KMS-11 (cell line): ENCODE measurements at regions not wholly inside any gene's neighbourhood (a gene's known extent, or its start where the extent isn't known, plus 50 kb on each side); places are given as distances from the start of the nearest gene placed in this dataset.
A peak's percentile ranks its signal among the peaks of the same experiment; 100 is the strongest.

Experiments used
- H2AFZ ChIP-seq: fragments of 200-600 bp; sonication (generic); 2 replicates; pipeline ENCODE4 v1.6.1; 2016; ENCODE audit warnings: antibody characterized with exemption, mixed run types, low read depth
- H3K27ac ChIP-seq: fragments of 200-600 bp; sonication (generic); 2 replicates; pipeline ENCODE4 v1.6.1; 2016; ENCODE audit warnings: mild to moderate bottlenecking, mixed run types
- H3K27me3 ChIP-seq: fragments of 200-600 bp; sonication (generic); 2 replicates; pipeline ENCODE4 v1.6.1; 2017; ENCODE audit warnings: mild to moderate bottlenecking, low read depth, mixed run types, moderate library complexity; ENCODE audit not compliant: insufficient read depth
- H3K36me3 ChIP-seq: fragments of 200-600 bp; sonication (generic); 2 replicates; pipeline ENCODE4 v1.6.1; 2017; ENCODE audit warnings: mild to moderate bottlenecking, mixed run types; ENCODE audit not compliant: insufficient read depth
- H3K4me1 ChIP-seq: fragments of 200-600 bp; sonication (generic); 2 replicates; pipeline ENCODE4 v1.6.1; 2016; ENCODE audit warnings: mild to moderate bottlenecking, low read depth, mixed run types; ENCODE audit not compliant: poor library complexity, severe bottlenecking
- H3K4me2 ChIP-seq: fragments of 200-600 bp; sonication (generic); 2 replicates; pipeline ENCODE4 v1.7.0; 2016; ENCODE audit warnings: mild to moderate bottlenecking, mixed run types
- H3K4me3 ChIP-seq: fragments of 200-600 bp; sonication (generic); IDR thresholded peaks from 2 replicates; pipeline ENCODE4 v1.6.1; 2017; ENCODE audit warnings: low read depth, low read length, mixed read lengths; ENCODE audit not compliant: insufficient read depth
- H3K79me2 ChIP-seq: fragments of 200-600 bp; sonication (generic); 2 replicates; pipeline ENCODE4 v1.6.1; 2016; ENCODE audit warnings: low read depth, mixed run types; ENCODE audit not compliant: insufficient read depth
- H3K9ac ChIP-seq: fragments of 200-600 bp; sonication (generic); 2 replicates; pipeline ENCODE4 v1.6.1; 2016; ENCODE audit warnings: mild to moderate bottlenecking, mixed run types
- H4K20me1 ChIP-seq: fragments of 200-600 bp; sonication (generic); 2 replicates; pipeline ENCODE4 v1.6.1; 2016; ENCODE audit warnings: mild to moderate bottlenecking, mixed run types; ENCODE audit not compliant: insufficient read depth
- CTCF ChIP-seq: fragments of 200-600 bp; sonication (generic); conservative IDR thresholded peaks from 2 replicates; pipeline ENCODE4 v1.6.1; 2017; ENCODE audit warnings: low read depth, mild to moderate bottlenecking, antibody characterized with exemption, low read length, moderate library complexity, mixed read lengths

GRCh38 chr2:217223222-217223930 is 363.5 kb upstream of the TNP1 start:
- Histone ChIP-seq H3K4me2 (peak overlapping the region; percentile 26; the same call in 1 of the 2 replicates), H3K79me2 (no peaks in the 10 kb centered on the region), H3K9ac (no peak overlapping the region), H3K36me3 (no peaks in the 10 kb centered on the region), H3K27ac (no peak overlapping the region), H3K27me3 (no peaks in the 10 kb centered on the region), H2AFZ (no peak overlapping the region), H3K4me1 (peaks cover 25% of the 10 kb centered on the region), H3K4me3 (no peak overlapping the region), H4K20me1 (no peaks in the 10 kb centered on the region)
- TF ChIP-seq CTCF: no peak

- no peaks in the 10 kb centered on the region for H3K27me3 ChIP-seq
- peaks cover 33% of the 10 kb centered on the region for H3K4me1 ChIP-seq
- no peak overlapping the region for H3K9ac ChIP-seq
- no peaks in the 10 kb centered on the region for H3K36me3 ChIP-seq
- no peak overlapping the region for H2AFZ ChIP-seq
- no peak overlapping the region for H3K4me3 ChIP-seq
- peak overlapping the region; percentile 26; the same call in 1 of the 2 replicates for H3K4me2 ChIP-seq
- no peaks in the 10 kb centered on the region for H4K20me1 ChIP-seq
- no peak for TF ChIP-seq CTCF
- no peaks in the 10 kb centered on the region for H3K79me2 ChIP-seq
- no peak overlapping the region for H3K27ac ChIP-seq
Observed at GRCh38 chr2:217222309-217222910, 362.5 kb upstream of the TNP1 start.

- H3K27me3 ChIP-seq: no peaks in the 10 kb centered on the region
Observed at GRCh38 chr2:217220228-217221013, 360.6 kb upstream of the TNP1 start.

GRCh38 chr2:217219164-217219520 is 359.3 kb upstream of the TNP1 start:
- Histone ChIP-seq H4K20me1 (no peaks in the 10 kb centered on the region), H2AFZ (no peak overlapping the region), H3K27me3 (no peaks in the 10 kb centered on the region), H3K4me1 (peaks cover 33% of the 10 kb centered on the region), H3K9ac (no peak overlapping the region), H3K79me2 (no peaks in the 10 kb centered on the region), H3K4me2 (no peak overlapping the region), H3K4me3 (no peak overlapping the region), H3K36me3 (no peaks in the 10 kb centered on the region), H3K27ac (no peak overlapping the region)
- TF ChIP-seq CTCF: no peak

More at GRCh38 chr2:217220228-217221013, 360.6 kb upstream of the TNP1 start:
- no peak overlapping the region for H3K4me3 ChIP-seq
- H3K4me2 ChIP-seq: no peak overlapping the region
- H4K20me1 ChIP-seq: no peaks in the 10 kb centered on the region
- no peak for TF ChIP-seq CTCF
- H3K9ac ChIP-seq: no peak overlapping the region
- no peak overlapping the region for H2AFZ ChIP-seq
- no peaks in the 10 kb centered on the region for H3K79me2 ChIP-seq
- H3K27ac ChIP-seq: no peak overlapping the region
- H3K4me1 ChIP-seq: peaks cover 33% of the 10 kb centered on the region
- H3K36me3 ChIP-seq: no peaks in the 10 kb centered on the region
